ENCODE measurements at regions not wholly inside any gene's neighbourhood (a gene's known extent, or its start where the extent isn't known, plus 50 kb on each side); places are given as distances from the start of the nearest gene placed in this dataset.

- no peak for ATAC-seq
- CTCF ChIA-PET (ENCODE audit: low intra/inter-chr PET ratio), result no interaction called here
- Histone ChIP-seq H3K27me3 (ENCODE audit: control insufficient read depth in 2 of 2, insufficient read depth in 2 of 2, low read length in 2 of 2) (no peaks in the 10 kb centered on the region), H3K4me1 (replicated peaks in 1 of 2; ENCODE audit: control insufficient read depth in 2 of 2, insufficient read depth in 2 of 2, low read length in 2 of 2) (no peaks in the 10 kb centered on the region), H3K9ac (ENCODE audit: insufficient read depth in 1 of 2, low read depth in 2 of 2, low read length in 2 of 2) (no peak overlapping the region), H3K79me2 (ENCODE audit: control insufficient read depth, insufficient read depth, low read length) (no peaks in the 10 kb centered on the region), H2AFZ (ENCODE audit: low read depth, low read length) (no peak overlapping the region), H3K9me1 (ENCODE audit: control insufficient read depth, insufficient read depth, low read length) (no peaks in the 10 kb centered on the region), H3K9me3 (replicated peaks; ENCODE audit: control insufficient read depth, insufficient read depth, low read depth, low read length) (no peaks in the 10 kb centered on the region), H4K20me1 (replicated peaks; ENCODE audit: control insufficient read depth, insufficient read depth, low read length) (no peaks in the 10 kb centered on the region), H3K36me3 (ENCODE audit: control insufficient read depth, insufficient read depth, low read length) (no peaks in the 10 kb centered on the region), H3K4me3 (no peak overlapping the region), H3K4me2 (ENCODE audit: insufficient read depth, low read length) (no peak overlapping the region), H3K27ac (ENCODE audit: extremely low read depth, low read depth, low read length) (no peak overlapping the region)
- TF ChIP-seq ZC3H11A (IDR thresholded peaks at IDR 0.05; ENCODE audit: low read depth, low read length) (no peak), TCFL5 (CRISPR knock-in tag; conservative IDR thresholded peaks at IDR 0.05) (no peak), TOE1 (IDR thresholded peaks at IDR 0.05; ENCODE audit: borderline replicate concordance) (no peak), TOE1 (CRISPR knock-in tag; IDR thresholded peaks at IDR 0.05; ENCODE audit: borderline replicate concordance, low read depth) (no peak), NCOA1 (IDR thresholded peaks at IDR 0.05; ENCODE audit: low read depth) (no peak), REST (IDR thresholded peaks at IDR 0.05; ENCODE audit: borderline replicate concordance) (no peak), REST (CRISPR knock-in tag; IDR thresholded peaks at IDR 0.05; ENCODE audit: low read depth) (no peak)
- POLR2A ChIA-PET, result no interaction called here
- DNase-seq (ENCODE audit: extremely low read depth in 1 of 4, low spot score in 3 of 4), result no peak
- FAIRE-seq, result no peak
- in situ Hi-C loops (cut with MboI), result no loop called here
- no TSS peak for BruUV-seq (replicated peaks)
- WGBS (ENCODE audit: insufficient coverage, low coverage, missing lambda C conversion rate), result 19% methylated on average over 1 of the region's 1 CpG
- intact Hi-C loops (cut with micrococcal nuclease), result no loop called here
Measured at GRCh38 chr5:101103874-101104273, 200.8 kb upstream of the ST8SIA4 start.

Measured in K562 (cell line).